ENCODE measurements at regions not wholly inside any gene's neighbourhood (a gene's known extent, or its start where the extent isn't known, plus 50 kb on each side); places are given as distances from the start of the nearest gene placed in this dataset.

GRCh38 chr4:67162690-67163089 lies 382.6 kb downstream of the CENPC start:
- TF ChIP-seq CTCF (IDR thresholded peaks at IDR 0.05; ENCODE audit: insufficient read depth, low read length, poor library complexity, severe bottlenecking) (no peak), EZH2phosphoT487 (conservative IDR thresholded peaks at IDR 0.05; ENCODE audit: low read length) (no peak)

Measured in SU-DHL-6 (cell line).